ENCODE measurements at regions not wholly inside any gene's neighbourhood (a gene's known extent, or its start where the extent isn't known, plus 50 kb on each side); places are given as distances from the start of the nearest gene placed in this dataset.

DNA sequence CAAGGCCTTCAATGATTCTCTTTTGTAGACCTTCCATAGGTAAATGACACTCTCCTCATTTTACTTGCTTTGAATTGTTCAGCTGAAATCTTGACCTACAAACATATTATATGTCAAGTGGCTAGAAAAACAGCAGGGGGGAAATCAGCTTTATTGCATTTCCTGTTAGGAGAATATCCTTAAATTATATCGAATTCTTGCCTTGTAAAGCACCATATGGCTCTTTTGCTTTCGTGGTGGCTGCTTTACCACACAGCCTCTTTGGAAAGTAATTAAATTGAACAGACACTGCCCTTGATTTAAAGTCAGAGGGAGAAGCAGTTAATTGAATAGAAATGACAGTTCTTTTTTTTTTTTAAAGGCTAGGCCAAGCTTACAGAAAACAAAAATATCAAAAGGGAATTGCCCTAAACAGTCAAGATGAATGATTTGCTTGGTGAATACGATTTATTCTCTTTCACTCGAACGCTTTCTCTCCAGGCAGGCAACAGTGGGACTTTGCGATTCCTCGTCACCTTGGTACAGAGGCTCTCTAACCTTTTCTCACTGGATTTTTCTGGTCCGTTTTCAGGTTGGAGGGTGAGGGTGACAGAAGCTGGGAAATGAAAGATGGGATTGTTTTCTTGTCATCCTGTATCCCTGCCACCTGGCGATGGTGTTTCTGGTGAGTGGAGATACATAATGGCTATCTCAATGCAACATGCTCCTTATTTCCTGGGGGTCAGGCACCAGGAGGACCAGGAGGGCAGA lies 126.0 kb downstream of the GATA3 start:
- H3K27me3 ChIP-seq: no peaks in the 10 kb centered on the region
- 64 to 71% (median 66%) methylated on average over 9 of the region's 9 CpGs for WGBS, 3 donors
- DNase-seq: no peak
- H3K27ac ChIP-seq: no peak overlapping the region
- no peaks in the 10 kb centered on the region for H3K36me3 ChIP-seq
- H3K9me3 ChIP-seq: no peaks in the 10 kb centered on the region
- no peaks in the 10 kb centered on the region for H3K4me1 ChIP-seq (ENCODE audit: insufficient read depth)
- intact Hi-C loops (cut with DNase I): no loop called here
- TF ChIP-seq POLR2A (IDR thresholded peaks at IDR 0.05) (no peak), EP300 (IDR thresholded peaks at IDR 0.05) (no peak)
- TF ChIP-seq, protein P1, sequence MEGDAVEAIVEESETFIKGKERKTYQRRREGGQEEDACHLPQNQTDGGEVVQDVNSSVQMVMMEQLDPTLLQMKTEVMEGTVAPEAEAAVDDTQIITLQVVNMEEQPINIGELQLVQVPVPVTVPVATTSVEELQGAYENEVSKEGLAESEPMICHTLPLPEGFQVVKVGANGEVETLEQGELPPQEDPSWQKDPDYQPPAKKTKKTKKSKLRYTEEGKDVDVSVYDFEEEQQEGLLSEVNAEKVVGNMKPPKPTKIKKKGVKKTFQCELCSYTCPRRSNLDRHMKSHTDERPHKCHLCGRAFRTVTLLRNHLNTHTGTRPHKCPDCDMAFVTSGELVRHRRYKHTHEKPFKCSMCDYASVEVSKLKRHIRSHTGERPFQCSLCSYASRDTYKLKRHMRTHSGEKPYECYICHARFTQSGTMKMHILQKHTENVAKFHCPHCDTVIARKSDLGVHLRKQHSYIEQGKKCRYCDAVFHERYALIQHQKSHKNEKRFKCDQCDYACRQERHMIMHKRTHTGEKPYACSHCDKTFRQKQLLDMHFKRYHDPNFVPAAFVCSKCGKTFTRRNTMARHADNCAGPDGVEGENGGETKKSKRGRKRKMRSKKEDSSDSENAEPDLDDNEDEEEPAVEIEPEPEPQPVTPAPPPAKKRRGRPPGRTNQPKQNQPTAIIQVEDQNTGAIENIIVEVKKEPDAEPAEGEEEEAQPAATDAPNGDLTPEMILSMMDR (IDR thresholded peaks at IDR 0.05): no peak
- no peak overlapping the region for H3K4me3 ChIP-seq

DNA sequence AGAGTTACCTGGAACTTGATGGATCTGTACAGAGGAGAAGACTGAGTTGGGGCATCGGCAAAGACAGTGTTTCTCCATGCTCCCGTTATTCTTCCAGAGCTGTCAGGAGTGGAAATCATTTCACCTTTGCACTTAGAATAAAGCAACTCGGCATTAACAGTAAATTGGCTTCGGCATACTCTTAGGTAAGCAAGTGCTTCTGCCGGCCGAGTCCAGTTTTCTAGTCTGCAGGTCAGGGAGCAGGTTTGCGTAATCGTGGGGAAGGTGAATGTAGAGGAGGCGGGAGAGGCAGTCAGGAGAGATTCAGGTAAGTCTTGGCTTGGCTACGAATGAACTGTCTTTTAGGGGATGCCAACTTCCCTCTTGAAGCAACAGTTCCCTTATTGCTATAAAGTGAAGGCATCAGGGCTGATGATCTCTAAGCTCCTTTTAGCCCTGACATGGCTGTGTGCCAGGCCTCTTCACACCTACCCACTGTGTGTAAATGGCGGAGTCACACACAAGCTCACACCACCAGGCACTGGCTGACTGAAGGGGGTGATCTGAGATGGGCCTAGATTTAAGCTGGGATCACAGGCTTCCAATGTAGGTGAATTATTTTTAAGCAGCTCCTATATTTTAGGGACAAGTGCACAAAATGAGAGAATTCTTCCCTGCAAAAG lies 127.1 kb downstream of the GATA3 start:
- intact Hi-C loops (cut with DNase I): no loop called here
- 71 to 82% (median 72%) methylated on average over 11 of the region's 11 CpGs for WGBS, 3 donors
- TF ChIP-seq EP300 (IDR thresholded peaks at IDR 0.05) (no peak), POLR2A (IDR thresholded peaks at IDR 0.05) (no peak)
- TF ChIP-seq, protein P1 (IDR thresholded peaks at IDR 0.05): no peak

GRCh38 chr10:8182806-8183205 lies 128.3 kb downstream of the GATA3 start:
- no peaks in the 10 kb centered on the region for H3K9me3 ChIP-seq
- no peak overlapping the region for H3K27ac ChIP-seq
- TF ChIP-seq POLR2A (IDR thresholded peaks at IDR 0.05) (no peak), EP300 (IDR thresholded peaks at IDR 0.05) (no peak)
- TF ChIP-seq, protein P1 (IDR thresholded peaks at IDR 0.05): no peak
- intact Hi-C loops (cut with DNase I): no loop called here
- H3K27me3 ChIP-seq: no peaks in the 10 kb centered on the region
- no peaks in the 10 kb centered on the region for H3K36me3 ChIP-seq
- H3K4me3 ChIP-seq: no peak overlapping the region
- WGBS, 3 donors: 46 to 57% (median 53%) methylated on average over 3 of the region's 3 CpGs
- no peaks in the 10 kb centered on the region for H3K4me1 ChIP-seq (ENCODE audit: insufficient read depth)
- DNase-seq: no peak

More for the DNA sequence above, 127.1 kb downstream of the GATA3 start:
- Histone ChIP-seq H3K9me3 (no peaks in the 10 kb centered on the region), H3K27ac (no peak overlapping the region), H3K4me3 (no peak overlapping the region), H3K36me3 (no peaks in the 10 kb centered on the region), H3K4me1 (ENCODE audit: insufficient read depth) (no peaks in the 10 kb centered on the region), H3K27me3 (no peaks in the 10 kb centered on the region)
- DNase-seq: no peak

- DNase-seq: no peak
- H3K9me3 ChIP-seq: no peaks in the 10 kb centered on the region
- WGBS, 3 donors: 44 to 50% (median 45%) methylated on average over 5 of the region's 5 CpGs
- TF ChIP-seq EP300 (IDR thresholded peaks at IDR 0.05) (no peak), POLR2A (IDR thresholded peaks at IDR 0.05) (no peak)
- TF ChIP-seq, protein P1 (IDR thresholded peaks at IDR 0.05): no peak
- no peak overlapping the region for H3K4me3 ChIP-seq
- H3K27me3 ChIP-seq: no peaks in the 10 kb centered on the region
- intact Hi-C loops (cut with DNase I): no loop called here
- H3K4me1 ChIP-seq (ENCODE audit: insufficient read depth): no peaks in the 10 kb centered on the region
- H3K27ac ChIP-seq: no peak overlapping the region
- H3K36me3 ChIP-seq: no peaks in the 10 kb centered on the region
Observed at GRCh38 chr10:8183241-8183704, 128.8 kb downstream of the GATA3 start.
